OCI-LY1 (cell line): ENCODE measurements at regions not wholly inside any gene's neighbourhood (a gene's known extent, or its start where the extent isn't known, plus 50 kb on each side); places are given as distances from the start of the nearest gene placed in this dataset.

Source experiments
- H2AFZ ChIP-seq: fragments of 200-600 bp; sonication (generic), shearing (Covaris generic); 2 replicates; pipeline ENCODE4 v1.6.0; 2014; ENCODE audit warnings: antibody characterized with exemption, mild to moderate bottlenecking, low read length
- H3F3A ChIP-seq: fragments of 200-600 bp; sonication (generic), shearing (Covaris generic); 2 replicates; pipeline ENCODE4 v1.6.0; 2014; ENCODE audit warnings: mild to moderate bottlenecking, antibody characterized with exemption, low read length, moderate library complexity; ENCODE audit not compliant: insufficient read depth
- H3K27ac ChIP-seq: fragments of 200-600 bp; sonication (generic); 2 replicates; pipeline ENCODE4 v1.5.1; 2014; ENCODE audit warnings: low read length, mixed run types, mild to moderate bottlenecking, low read depth; ENCODE audit not compliant: poor library complexity, severe bottlenecking
- H3K27me3 ChIP-seq: fragments of 200-600 bp; sonication (generic); 2 replicates; pipeline ENCODE4 v1.6.0; 2014; ENCODE audit warnings: antibody characterized with exemption, mild to moderate bottlenecking, low read length, moderate library complexity; ENCODE audit not compliant: insufficient read depth
- H3K36me3 ChIP-seq: fragments of 200-600 bp; sonication (generic); 2 replicates; pipeline ENCODE4 v1.6.1; 2014; ENCODE audit warnings: mild to moderate bottlenecking, antibody characterized with exemption, low read length, moderate library complexity, mixed read lengths; ENCODE audit not compliant: insufficient read depth
- H3K4me1 ChIP-seq: fragments of 200-600 bp; sonication (generic); 2 replicates; pipeline ENCODE4 v1.5.1; 2014; ENCODE audit warnings: mild to moderate bottlenecking, low read length, moderate library complexity; ENCODE audit not compliant: insufficient read depth, severe bottlenecking
- H3K4me2 ChIP-seq: fragments of 200-600 bp; sonication (generic), shearing (Covaris generic); 2 replicates; pipeline ENCODE4 v1.6.1; 2014; ENCODE audit warnings: low read length
- H3K4me3 ChIP-seq: fragments of 200-600 bp; sonication (generic); 2 replicates; pipeline ENCODE4 v1.5.1; 2014; ENCODE audit warnings: low read length, low read depth, mild to moderate bottlenecking, mixed read lengths; ENCODE audit not compliant: poor library complexity, severe bottlenecking
- H3K79me2 ChIP-seq: fragments of 200-600 bp; shearing (Covaris generic); 2 replicates; pipeline ENCODE4 v1.6.1; 2016; ENCODE audit warnings: mixed run types, low read length, mixed read lengths; ENCODE audit not compliant: insufficient read depth
- H3K9ac ChIP-seq: fragments of 200-600 bp; sonication (generic), shearing (Covaris generic); 2 replicates; pipeline ENCODE4 v1.6.1; 2014; ENCODE audit warnings: mild to moderate bottlenecking, low read length, mixed read lengths
- H3K9me2 ChIP-seq: fragments of 200-600 bp; sonication (generic), shearing (Covaris generic); 2 replicates; pipeline ENCODE4 v1.6.1; 2014; ENCODE audit warnings: low read depth, mild to moderate bottlenecking, low read length, mixed read lengths
- H3K9me3 ChIP-seq: fragments of 200-600 bp; shearing (Covaris generic); 2 replicates; pipeline ENCODE4 v1.6.1; 2014; ENCODE audit warnings: low read length, mixed read lengths
- H4K20me1 ChIP-seq: fragments of 200-600 bp; sonication (generic), shearing (Covaris generic); 2 replicates; pipeline ENCODE4 v1.6.0; 2016; ENCODE audit warnings: mild to moderate bottlenecking, low read length; ENCODE audit not compliant: insufficient read depth
- EZH2 ChIP-seq: fragments of 200-600 bp; sonication (generic), shearing (Covaris generic); IDR thresholded peaks from 2 replicates; pipeline ENCODE4 v1.8.0; 2017; ENCODE audit warnings: borderline replicate concordance, mixed run types, mild to moderate bottlenecking, antibody characterized with exemption, low read length, moderate library complexity, mixed read lengths
- TF ChIP-seq, protein P1 (sequence below): fragments of 200-600 bp; sonication (generic), shearing (Covaris generic); IDR thresholded peaks from 2 replicates; pipeline ENCODE4 v1.5.1; 2017; ENCODE audit warnings: mild to moderate bottlenecking, antibody characterized with exemption, low read length, moderate library complexity, mixed read lengths

DNA sequence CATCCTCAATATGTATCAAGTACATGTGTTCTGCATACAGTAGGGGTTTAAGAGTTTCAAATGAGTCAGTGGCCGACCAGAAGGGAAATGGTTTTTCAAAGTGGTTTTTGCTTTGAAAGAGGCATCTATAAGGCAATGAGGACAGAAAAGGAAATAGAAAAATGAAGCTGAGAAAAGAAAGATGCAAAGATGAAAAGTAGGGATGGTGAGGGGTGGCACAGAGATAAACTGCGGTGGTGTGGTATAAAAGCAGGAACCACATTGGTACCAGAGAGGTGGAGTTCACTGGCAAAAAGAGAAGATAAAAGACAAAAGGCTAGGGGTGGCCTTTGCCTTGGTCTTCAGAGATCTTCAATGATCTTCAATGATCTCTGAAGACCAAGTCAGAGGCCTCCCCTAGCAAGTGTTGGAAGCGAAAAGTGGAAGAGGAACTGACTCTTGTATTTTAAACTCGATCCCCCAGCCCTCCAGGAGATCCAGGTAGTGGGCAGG is 144.0 kb upstream of the KRR1 start:
- Histone ChIP-seq H3K79me2 (no peaks in the 10 kb centered on the region), H3K9me2 (no peaks in the 10 kb centered on the region), H3K4me1 (no peaks in the 10 kb centered on the region), H3K9me3 (no peaks in the 10 kb centered on the region), H2AFZ (no peak overlapping the region), H3K27me3 (no peaks in the 10 kb centered on the region), H3F3A (no peaks in the 10 kb centered on the region), H3K4me2 (no peak overlapping the region), H3K27ac (no peak overlapping the region), H3K36me3 (no peaks in the 10 kb centered on the region), H3K9ac (no peak overlapping the region), H4K20me1 (no peaks in the 10 kb centered on the region), H3K4me3 (no peak overlapping the region)
- TF ChIP-seq EZH2: no peak
- TF ChIP-seq, protein P1, sequence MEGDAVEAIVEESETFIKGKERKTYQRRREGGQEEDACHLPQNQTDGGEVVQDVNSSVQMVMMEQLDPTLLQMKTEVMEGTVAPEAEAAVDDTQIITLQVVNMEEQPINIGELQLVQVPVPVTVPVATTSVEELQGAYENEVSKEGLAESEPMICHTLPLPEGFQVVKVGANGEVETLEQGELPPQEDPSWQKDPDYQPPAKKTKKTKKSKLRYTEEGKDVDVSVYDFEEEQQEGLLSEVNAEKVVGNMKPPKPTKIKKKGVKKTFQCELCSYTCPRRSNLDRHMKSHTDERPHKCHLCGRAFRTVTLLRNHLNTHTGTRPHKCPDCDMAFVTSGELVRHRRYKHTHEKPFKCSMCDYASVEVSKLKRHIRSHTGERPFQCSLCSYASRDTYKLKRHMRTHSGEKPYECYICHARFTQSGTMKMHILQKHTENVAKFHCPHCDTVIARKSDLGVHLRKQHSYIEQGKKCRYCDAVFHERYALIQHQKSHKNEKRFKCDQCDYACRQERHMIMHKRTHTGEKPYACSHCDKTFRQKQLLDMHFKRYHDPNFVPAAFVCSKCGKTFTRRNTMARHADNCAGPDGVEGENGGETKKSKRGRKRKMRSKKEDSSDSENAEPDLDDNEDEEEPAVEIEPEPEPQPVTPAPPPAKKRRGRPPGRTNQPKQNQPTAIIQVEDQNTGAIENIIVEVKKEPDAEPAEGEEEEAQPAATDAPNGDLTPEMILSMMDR: no peak

DNA sequence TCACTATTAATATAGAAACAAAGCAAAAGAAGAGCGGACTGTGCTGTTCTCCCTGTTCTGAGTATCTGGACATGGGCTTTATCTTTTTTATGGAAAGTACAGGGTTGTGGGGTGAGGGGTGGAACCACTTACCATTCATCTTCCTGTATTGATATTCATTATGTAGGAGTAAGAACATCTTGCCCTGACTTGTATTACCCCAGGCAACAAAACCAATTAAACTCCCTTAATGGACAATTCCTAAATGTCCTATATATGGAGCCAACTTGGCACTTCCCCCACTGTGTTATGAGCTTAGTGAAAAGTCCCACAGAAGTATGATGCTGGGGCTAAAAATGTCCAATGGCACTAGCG is 139.9 kb upstream of the KRR1 start:
- no peak overlapping the region for H3K4me2 ChIP-seq
- H3K27ac ChIP-seq: no peak overlapping the region
- no peaks in the 10 kb centered on the region for H3K4me1 ChIP-seq
- H3K9me2 ChIP-seq: no peaks in the 10 kb centered on the region
- no peaks in the 10 kb centered on the region for H4K20me1 ChIP-seq
- no peaks in the 10 kb centered on the region for H3K27me3 ChIP-seq
- no peaks in the 10 kb centered on the region for H3K36me3 ChIP-seq
- no peaks in the 10 kb centered on the region for H3K79me2 ChIP-seq
- H3K9ac ChIP-seq: no peak overlapping the region
- no peak overlapping the region for H2AFZ ChIP-seq
- H3F3A ChIP-seq: no peaks in the 10 kb centered on the region
- no peaks in the 10 kb centered on the region for H3K9me3 ChIP-seq
- TF ChIP-seq, protein P1: no peak
- no peak overlapping the region for H3K4me3 ChIP-seq

DNA sequence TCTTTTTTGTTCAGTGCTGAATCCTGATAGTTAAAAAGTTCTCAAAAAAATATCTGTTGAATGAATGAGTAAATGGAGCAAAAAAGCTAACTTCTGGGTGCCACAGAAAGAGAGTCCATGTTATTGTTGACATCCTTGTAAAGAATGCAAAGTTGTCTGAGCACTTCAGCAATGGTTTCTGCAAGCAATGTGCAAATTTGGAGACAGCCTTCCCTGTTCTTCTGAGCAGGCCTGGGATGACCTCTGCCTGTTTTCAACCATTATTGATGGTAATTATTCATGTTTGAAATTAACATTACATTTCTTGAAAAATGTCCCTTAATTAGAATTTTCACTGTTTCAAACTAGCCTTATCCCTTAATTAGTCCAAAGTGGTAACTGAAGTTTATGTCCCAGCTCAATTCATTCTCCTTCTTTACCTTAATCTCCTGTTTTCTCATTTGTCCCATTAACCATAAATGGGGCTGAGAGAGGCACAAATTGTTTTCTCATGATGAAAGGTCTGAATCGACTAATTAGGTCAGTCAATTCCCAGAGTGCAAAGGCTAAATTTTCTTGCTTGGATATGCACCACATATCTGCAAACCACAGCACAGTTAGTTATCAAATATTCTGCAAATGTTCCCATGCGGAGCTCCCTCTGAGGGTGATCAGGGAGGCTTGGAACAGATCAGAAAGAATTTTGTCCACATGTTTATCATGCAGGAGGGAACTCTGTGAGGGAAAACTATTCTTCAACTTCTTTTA is 139.4 kb upstream of the KRR1 start:
- no peaks in the 10 kb centered on the region for H3K9me3 ChIP-seq
- no peak overlapping the region for H3K27ac ChIP-seq
- H3K4me1 ChIP-seq: no peaks in the 10 kb centered on the region
- H3K4me3 ChIP-seq: no peak overlapping the region
- H4K20me1 ChIP-seq: no peaks in the 10 kb centered on the region
- no peak overlapping the region for H2AFZ ChIP-seq
- H3K79me2 ChIP-seq: no peaks in the 10 kb centered on the region
- no peaks in the 10 kb centered on the region for H3K9me2 ChIP-seq
- H3K9ac ChIP-seq: no peak overlapping the region
- H3K36me3 ChIP-seq: no peaks in the 10 kb centered on the region
- no peak for TF ChIP-seq EZH2
- TF ChIP-seq, protein P1: no peak
- no peak overlapping the region for H3K4me2 ChIP-seq
- no peaks in the 10 kb centered on the region for H3F3A ChIP-seq
- no peaks in the 10 kb centered on the region for H3K27me3 ChIP-seq
